ENCODE measurements at regions not wholly inside any gene's neighbourhood (a gene's known extent, or its start where the extent isn't known, plus 50 kb on each side); places are given as distances from the start of the nearest gene placed in this dataset.
A peak's percentile ranks its signal among the peaks of the same experiment; 100 is the strongest.

DNA sequence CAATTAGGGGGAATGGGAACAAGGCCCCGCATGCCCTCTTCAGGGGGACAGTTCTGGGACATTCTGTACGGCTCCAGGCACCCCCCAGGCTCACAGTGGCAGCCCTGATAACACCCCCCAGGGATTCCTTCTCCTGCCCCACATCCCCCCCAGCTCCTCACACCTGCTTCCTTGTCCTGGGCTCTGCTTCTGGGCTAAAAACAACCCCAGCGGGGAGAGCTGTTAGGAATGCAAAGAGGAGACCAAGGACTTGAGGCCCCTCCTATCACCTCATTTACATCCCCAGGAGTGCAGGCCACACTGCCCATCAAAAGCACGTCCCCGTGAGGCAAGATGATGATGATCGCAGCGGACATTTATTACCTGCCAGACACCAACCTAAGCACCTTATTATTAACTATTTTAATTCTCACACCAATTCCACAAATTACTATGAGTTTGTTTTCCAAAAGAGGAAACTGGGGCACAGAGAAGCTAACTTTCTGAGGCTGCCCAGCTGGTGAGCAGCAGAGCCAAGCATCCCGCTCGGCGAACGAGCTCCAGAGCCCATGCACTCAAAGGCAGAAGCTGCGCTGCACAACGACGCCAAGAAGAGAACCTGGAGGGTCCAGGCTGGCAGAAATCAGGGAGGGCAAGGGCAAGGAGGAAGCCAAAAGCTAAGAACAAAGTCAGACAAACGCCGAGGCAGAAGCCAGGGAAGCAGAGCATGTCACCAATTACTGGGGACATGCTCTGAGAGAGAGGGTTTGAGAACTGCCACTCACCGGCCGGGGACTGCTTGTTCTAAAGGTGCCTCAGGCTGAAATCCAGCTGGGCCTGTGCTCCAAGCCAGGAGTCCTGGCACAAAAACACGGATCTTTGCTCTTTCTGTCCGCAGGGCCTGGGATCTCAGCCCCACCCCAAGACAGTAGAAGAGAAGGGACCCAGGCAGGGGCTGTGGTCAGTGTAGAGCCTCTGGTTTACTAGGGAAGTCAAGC, 76.2 kb upstream of the NSMCE3 start:
- peak overlapping the region in 1 of 2 donors; percentile 9 for H3K9ac ChIP-seq (ENCODE audit: insufficient read depth in 1 of 2, low read length in 2 of 2)
- H3K4me3 ChIP-seq = no peak overlapping the region
- WGBS, 2 donors = 83 to 90% methylated on average over 20 of the region's 20 CpGs
- TF ChIP-seq, protein P1, sequence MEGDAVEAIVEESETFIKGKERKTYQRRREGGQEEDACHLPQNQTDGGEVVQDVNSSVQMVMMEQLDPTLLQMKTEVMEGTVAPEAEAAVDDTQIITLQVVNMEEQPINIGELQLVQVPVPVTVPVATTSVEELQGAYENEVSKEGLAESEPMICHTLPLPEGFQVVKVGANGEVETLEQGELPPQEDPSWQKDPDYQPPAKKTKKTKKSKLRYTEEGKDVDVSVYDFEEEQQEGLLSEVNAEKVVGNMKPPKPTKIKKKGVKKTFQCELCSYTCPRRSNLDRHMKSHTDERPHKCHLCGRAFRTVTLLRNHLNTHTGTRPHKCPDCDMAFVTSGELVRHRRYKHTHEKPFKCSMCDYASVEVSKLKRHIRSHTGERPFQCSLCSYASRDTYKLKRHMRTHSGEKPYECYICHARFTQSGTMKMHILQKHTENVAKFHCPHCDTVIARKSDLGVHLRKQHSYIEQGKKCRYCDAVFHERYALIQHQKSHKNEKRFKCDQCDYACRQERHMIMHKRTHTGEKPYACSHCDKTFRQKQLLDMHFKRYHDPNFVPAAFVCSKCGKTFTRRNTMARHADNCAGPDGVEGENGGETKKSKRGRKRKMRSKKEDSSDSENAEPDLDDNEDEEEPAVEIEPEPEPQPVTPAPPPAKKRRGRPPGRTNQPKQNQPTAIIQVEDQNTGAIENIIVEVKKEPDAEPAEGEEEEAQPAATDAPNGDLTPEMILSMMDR (IDR thresholded peaks at IDR 0.05; ENCODE audit: control extremely low read depth, extremely low read depth) = no peak
- no peaks in the 10 kb centered on the region for H3K27me3 ChIP-seq (ENCODE audit: control insufficient read depth in 3 of 3, insufficient read depth in 3 of 3, low read length in 2 of 3)
- H3K4me1 ChIP-seq (ENCODE audit: control insufficient read depth in 5 of 5, insufficient read depth in 5 of 5, low read length in 5 of 5) = peaks cover 0 to 24% (median 13%) of the 10 kb centered on the region in 5 donors
- no peaks in the 10 kb centered on the region for H3K36me3 ChIP-seq (ENCODE audit: control insufficient read depth in 4 of 4, insufficient read depth in 4 of 4, low read length in 4 of 4)
- DNase-seq (peak in 1 of 3 donors; percentile 1), ATAC-seq (ENCODE audit: insufficient read depth, low FRiP score) (no peak)
- no peaks in the 10 kb centered on the region for H3K9me3 ChIP-seq (ENCODE audit: control insufficient read depth in 4 of 4, insufficient read depth in 3 of 4, low read length in 3 of 4)
- H3K27ac ChIP-seq (ENCODE audit: low read depth in 1 of 2, low read length in 1 of 2) = no peak overlapping the region

DNA sequence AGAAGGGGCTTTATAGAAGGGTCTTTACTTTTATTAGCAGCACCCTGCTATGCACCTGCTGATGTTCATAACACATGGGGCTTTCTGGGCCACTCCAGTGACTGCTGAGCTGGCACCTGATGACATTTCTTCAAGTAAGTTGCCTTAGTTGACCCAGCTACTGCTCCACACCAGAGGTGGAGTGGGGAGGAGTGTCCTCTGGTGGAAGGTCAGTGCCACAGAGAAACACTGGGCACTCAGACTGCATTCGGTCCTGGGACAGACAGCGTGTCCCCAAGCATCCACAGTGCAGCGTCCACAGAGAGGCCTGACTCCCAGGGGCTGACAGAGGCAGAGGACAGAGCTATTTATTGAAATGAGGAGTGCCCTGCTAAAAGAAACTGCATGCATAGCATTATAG, 74.9 kb upstream of the NSMCE3 start:
- Histone ChIP-seq H3K36me3 (ENCODE audit: control insufficient read depth in 4 of 4, insufficient read depth in 4 of 4, low read length in 4 of 4) (no peaks in the 10 kb centered on the region), H3K27me3 (ENCODE audit: control insufficient read depth in 3 of 3, insufficient read depth in 3 of 3, low read length in 2 of 3) (no peaks in the 10 kb centered on the region), H3K4me1 (ENCODE audit: control insufficient read depth in 5 of 5, insufficient read depth in 5 of 5, low read length in 5 of 5) (peaks cover 0 to 24% (median 13%) of the 10 kb centered on the region in 5 donors), H3K27ac (ENCODE audit: low read depth in 1 of 2, low read length in 1 of 2) (no peak overlapping the region), H3K9me3 (ENCODE audit: control insufficient read depth in 4 of 4, insufficient read depth in 3 of 4, low read length in 3 of 4) (no peaks in the 10 kb centered on the region), H3K9ac (ENCODE audit: insufficient read depth in 1 of 2, low read length in 2 of 2) (no peak overlapping the region), H3K4me3 (no peak overlapping the region)
- DNase-seq (no peak), ATAC-seq (ENCODE audit: insufficient read depth, low FRiP score) (no peak)
- whole genome bisulfite sequencing, 2 donors = 79 to 92% methylated on average over 3 of the region's 3 CpGs
- TF ChIP-seq, protein P1 (IDR thresholded peaks at IDR 0.05; ENCODE audit: control extremely low read depth, extremely low read depth) = no peak

DNA sequence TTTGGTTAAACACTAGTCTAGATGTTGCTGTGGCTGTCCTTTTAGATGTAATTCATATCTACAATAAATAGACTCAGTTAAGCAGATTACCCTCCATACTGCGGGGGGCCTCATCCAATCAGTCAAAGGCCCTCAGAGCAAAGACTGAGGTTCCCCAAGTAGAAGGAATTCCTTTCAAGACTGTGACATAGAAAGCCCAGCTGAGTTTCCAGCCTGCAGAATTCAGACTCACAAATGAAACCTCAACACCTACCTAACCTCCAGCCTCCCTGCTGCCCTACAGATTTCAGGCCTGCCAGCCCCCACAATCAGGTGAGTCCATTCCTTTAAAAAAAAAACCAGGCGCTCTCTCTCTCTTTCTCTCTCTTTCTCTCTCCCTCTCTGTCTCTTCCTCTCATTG, 73.6 kb upstream of the NSMCE3 start:
- no peaks in the 10 kb centered on the region for H3K36me3 ChIP-seq (ENCODE audit: control insufficient read depth in 4 of 4, insufficient read depth in 4 of 4, low read length in 4 of 4)
- TF ChIP-seq, protein P1 (IDR thresholded peaks at IDR 0.05; ENCODE audit: control extremely low read depth, extremely low read depth) = no peak
- peaks cover 0 to 2% (median 0%) of the 10 kb centered on the region in 4 donors for H3K9me3 ChIP-seq (ENCODE audit: control insufficient read depth in 4 of 4, insufficient read depth in 3 of 4, low read length in 3 of 4)
- no peak overlapping the region for H3K27ac ChIP-seq (ENCODE audit: low read depth in 1 of 2, low read length in 1 of 2)
- H3K9ac ChIP-seq (ENCODE audit: insufficient read depth in 1 of 2, low read length in 2 of 2) = no peak overlapping the region
- WGBS, 2 donors = 95 to 97% methylated on average over 2 of the region's 2 CpGs
- H3K27me3 ChIP-seq (ENCODE audit: control insufficient read depth in 3 of 3, insufficient read depth in 3 of 3, low read length in 2 of 3) = no peaks in the 10 kb centered on the region
- no peak overlapping the region for H3K4me3 ChIP-seq
- DNase-seq (no peak), ATAC-seq (ENCODE audit: insufficient read depth, low FRiP score) (no peak)
- peaks cover 0 to 18% (median 7%) of the 10 kb centered on the region in 5 donors for H3K4me1 ChIP-seq (ENCODE audit: control insufficient read depth in 5 of 5, insufficient read depth in 5 of 5, low read length in 5 of 5)

Measured in lung (tissue), 11 donors.